ENCODE measurements at regions not wholly inside any gene's neighbourhood (a gene's known extent, or its start where the extent isn't known, plus 50 kb on each side); places are given as distances from the start of the nearest gene placed in this dataset.

DNA sequence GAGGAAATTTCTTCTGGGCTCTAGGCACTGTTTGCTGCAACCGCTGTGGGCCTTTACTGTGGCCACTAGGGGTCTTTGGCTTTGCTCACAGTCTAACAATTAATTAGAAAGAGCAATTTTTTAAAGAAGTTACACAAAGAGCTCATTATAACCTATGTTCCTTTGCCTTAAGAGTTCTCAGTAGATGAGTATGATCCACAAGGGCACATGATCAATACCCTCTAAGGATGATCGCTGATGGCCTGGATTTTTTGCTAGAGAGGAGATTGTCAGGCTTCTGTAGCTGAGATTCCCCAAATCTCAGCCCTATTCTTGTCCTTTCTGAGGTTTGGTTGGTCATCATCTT, 80.8 kb upstream of the RHOBTB1 start:
- no peaks in the 10 kb centered on the region for H3K27me3 ChIP-seq (replicated peaks)
- TF ChIP-seq, protein P1, sequence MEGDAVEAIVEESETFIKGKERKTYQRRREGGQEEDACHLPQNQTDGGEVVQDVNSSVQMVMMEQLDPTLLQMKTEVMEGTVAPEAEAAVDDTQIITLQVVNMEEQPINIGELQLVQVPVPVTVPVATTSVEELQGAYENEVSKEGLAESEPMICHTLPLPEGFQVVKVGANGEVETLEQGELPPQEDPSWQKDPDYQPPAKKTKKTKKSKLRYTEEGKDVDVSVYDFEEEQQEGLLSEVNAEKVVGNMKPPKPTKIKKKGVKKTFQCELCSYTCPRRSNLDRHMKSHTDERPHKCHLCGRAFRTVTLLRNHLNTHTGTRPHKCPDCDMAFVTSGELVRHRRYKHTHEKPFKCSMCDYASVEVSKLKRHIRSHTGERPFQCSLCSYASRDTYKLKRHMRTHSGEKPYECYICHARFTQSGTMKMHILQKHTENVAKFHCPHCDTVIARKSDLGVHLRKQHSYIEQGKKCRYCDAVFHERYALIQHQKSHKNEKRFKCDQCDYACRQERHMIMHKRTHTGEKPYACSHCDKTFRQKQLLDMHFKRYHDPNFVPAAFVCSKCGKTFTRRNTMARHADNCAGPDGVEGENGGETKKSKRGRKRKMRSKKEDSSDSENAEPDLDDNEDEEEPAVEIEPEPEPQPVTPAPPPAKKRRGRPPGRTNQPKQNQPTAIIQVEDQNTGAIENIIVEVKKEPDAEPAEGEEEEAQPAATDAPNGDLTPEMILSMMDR (IDR thresholded peaks at IDR 0.05; ENCODE audit: low read depth, low read length, missing control alignments) = peak; percentile 93
- no peaks in the 10 kb centered on the region for H3K36me3 ChIP-seq (replicated peaks)
- peak; percentile 24 for DNase-seq
- H3K27ac ChIP-seq = no peak overlapping the region
- in situ Hi-C loops (cut with HindIII; ENCODE audit: low pct_ligation_motif_present, low sequenced_read_pairs) = no loop called here
- H3K4me3 ChIP-seq (ENCODE audit: low read depth, low read length) = no peak overlapping the region

DNA sequence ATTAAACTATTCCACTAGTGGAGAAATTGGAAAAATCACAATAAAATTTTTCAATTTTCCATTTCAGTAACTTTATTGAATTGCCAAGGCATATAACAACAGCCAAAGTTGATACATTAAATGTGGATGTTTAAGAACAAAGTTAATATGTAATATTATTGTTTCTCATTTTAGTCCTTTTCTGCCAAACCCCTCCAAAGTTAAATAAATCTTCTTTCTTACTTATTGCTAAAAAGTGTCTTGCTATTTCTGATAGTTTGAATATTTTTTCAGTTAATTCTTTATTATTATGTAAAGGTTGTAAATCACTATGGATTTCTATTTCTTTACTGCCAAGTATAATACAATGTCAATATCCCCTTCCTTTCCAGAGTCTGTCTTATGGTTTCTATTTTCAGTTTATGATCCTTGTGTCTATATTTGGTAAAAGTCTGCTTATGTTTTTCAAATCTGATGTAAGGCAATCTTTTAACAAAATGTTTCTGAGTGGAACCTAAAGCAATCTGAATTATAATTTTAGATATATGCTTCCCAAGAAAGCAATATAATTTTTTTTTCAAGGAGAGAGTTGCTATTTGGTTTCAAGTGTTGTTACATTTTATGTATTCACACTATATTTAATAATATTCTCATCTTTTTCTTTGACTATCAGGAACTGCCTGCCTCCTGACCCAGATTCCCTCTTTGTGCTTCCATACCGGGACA, 80.3 kb upstream of the RHOBTB1 start:
- in situ Hi-C loops (cut with HindIII; ENCODE audit: low pct_ligation_motif_present, low sequenced_read_pairs) = no loop called here
- Histone ChIP-seq H3K27ac (no peak overlapping the region), H3K27me3 (replicated peaks) (no peaks in the 10 kb centered on the region), H3K4me3 (ENCODE audit: low read depth, low read length) (no peak overlapping the region), H3K36me3 (replicated peaks) (no peaks in the 10 kb centered on the region)
- TF ChIP-seq, protein P1 (IDR thresholded peaks at IDR 0.05; ENCODE audit: low read depth, low read length, missing control alignments) = no peak
- DNase-seq = no peak

DNA sequence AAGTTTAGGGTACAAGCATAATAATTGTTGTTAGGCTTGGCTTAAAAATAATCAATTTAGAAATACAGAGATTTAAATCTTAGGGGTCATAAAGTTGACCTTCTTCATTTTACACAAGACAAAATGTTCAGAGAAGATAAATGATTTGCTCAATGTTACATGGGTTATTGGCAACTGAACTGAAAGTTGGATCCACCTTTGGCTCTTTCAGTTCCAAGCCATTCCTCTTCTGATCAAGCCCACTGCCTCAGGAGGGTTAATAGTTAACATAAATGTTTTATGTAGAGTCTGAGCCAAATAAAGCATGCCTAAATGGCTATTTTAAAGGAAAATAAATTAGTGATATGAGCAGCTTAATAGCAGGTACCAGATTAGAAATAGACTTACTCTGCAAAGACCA, 79.1 kb upstream of the RHOBTB1 start:
- in situ Hi-C loops (cut with HindIII; ENCODE audit: low pct_ligation_motif_present, low sequenced_read_pairs) = no loop called here
- no peak overlapping the region for H3K27ac ChIP-seq
- TF ChIP-seq, protein P1 (IDR thresholded peaks at IDR 0.05; ENCODE audit: low read depth, low read length, missing control alignments) = no peak

DNA sequence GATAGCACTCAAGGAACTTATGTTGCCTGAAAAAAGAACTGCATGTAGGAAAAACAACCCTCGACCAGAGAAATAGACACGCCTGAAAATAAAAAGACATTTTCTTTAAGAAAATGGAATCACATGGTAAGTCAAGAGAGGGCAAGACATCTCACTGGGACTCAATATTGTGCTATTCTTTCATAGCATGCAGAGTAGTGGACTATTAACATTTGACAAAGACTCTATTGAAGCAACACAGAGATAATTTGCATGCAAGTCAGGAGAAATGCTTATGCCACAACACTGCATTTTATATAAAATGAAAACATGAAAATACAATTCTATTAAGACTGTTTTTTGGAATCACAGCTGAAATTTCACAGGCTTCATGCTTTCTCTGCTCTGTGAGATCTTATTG, 77.9 kb upstream of the RHOBTB1 start:
- H3K27me3 ChIP-seq (replicated peaks) = no peaks in the 10 kb centered on the region
- TF ChIP-seq, protein P1 (IDR thresholded peaks at IDR 0.05; ENCODE audit: low read depth, low read length, missing control alignments) = no peak
- in situ Hi-C loops (cut with HindIII; ENCODE audit: low pct_ligation_motif_present, low sequenced_read_pairs) = no loop called here
- no peak overlapping the region for H3K4me3 ChIP-seq (ENCODE audit: low read depth, low read length)
- no peak for DNase-seq
- no peaks in the 10 kb centered on the region for H3K36me3 ChIP-seq (replicated peaks)
- H3K27ac ChIP-seq = no peak overlapping the region

More for the DNA sequence above, 79.1 kb upstream of the RHOBTB1 start:
- Histone ChIP-seq H3K4me3 (ENCODE audit: low read depth, low read length) (no peak overlapping the region), H3K36me3 (replicated peaks) (no peaks in the 10 kb centered on the region), H3K27me3 (replicated peaks) (no peaks in the 10 kb centered on the region)
- no peak for DNase-seq

DNA sequence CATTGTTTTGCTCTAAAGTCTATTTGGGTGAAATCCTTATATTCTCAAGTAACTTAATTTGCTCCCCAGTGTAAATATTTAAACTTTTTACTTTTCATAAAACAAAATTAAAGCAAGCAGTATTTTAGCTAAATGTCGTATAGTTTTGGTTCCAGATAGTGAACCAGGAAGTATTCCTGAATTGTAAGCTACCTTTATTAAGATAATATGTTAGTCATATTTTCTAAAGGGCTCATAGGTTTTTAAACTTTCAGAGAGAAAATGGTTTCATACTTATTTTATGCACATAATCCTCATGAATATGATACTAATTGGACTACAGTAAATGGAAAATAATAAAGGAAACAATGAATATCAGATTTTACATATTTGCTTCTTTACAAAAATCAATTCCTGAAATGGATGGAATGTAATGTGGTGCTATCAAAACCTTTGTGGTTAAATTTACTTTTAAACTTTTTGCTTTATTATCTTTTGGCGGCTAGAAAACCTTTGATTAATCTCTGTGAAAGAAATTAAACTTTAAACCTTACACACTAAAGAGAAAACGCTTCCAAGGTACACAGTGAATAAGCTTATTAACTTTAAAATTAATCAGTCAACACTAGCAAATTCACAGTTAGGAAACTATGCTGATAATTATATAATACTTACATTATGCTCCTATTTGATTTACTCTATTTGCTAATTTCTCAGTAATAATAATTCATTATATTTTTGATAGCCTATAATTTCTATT, 76.6 kb upstream of the RHOBTB1 start:
- no peak overlapping the region for H3K4me3 ChIP-seq (ENCODE audit: low read depth, low read length)
- TF ChIP-seq, protein P1 (IDR thresholded peaks at IDR 0.05; ENCODE audit: low read depth, low read length, missing control alignments) = no peak
- H3K27me3 ChIP-seq (replicated peaks) = no peaks in the 10 kb centered on the region
- H3K27ac ChIP-seq = no peak overlapping the region
- in situ Hi-C loops (cut with HindIII; ENCODE audit: low pct_ligation_motif_present, low sequenced_read_pairs) = no loop called here
- no peak for DNase-seq
- H3K36me3 ChIP-seq (replicated peaks) = no peaks in the 10 kb centered on the region
